ENCODE measurements at regions not wholly inside any gene's neighbourhood (a gene's known extent, or its start where the extent isn't known, plus 50 kb on each side); places are given as distances from the start of the nearest gene placed in this dataset.

DNA sequence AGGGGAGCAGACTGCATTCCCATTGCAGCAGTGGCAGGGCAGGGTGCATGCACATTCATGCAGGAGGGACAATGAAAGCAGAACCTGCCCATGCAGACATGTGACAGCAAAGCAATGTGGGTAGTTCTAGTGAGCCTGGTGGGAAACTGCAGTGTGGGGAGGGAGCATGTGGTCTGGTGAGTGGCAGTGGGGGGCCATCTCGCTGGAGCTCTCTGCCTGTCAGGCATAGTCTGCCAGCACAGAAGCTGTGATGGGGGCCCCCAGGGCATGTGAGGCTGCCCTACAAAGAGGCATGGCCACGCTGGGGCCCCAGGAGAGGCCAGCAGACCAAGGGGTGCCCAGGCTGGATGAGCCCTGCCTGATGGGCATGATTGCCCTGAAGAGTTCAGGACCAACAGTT is 579.7 kb downstream of the PTPRC start:
- TF ChIP-seq, protein P1, sequence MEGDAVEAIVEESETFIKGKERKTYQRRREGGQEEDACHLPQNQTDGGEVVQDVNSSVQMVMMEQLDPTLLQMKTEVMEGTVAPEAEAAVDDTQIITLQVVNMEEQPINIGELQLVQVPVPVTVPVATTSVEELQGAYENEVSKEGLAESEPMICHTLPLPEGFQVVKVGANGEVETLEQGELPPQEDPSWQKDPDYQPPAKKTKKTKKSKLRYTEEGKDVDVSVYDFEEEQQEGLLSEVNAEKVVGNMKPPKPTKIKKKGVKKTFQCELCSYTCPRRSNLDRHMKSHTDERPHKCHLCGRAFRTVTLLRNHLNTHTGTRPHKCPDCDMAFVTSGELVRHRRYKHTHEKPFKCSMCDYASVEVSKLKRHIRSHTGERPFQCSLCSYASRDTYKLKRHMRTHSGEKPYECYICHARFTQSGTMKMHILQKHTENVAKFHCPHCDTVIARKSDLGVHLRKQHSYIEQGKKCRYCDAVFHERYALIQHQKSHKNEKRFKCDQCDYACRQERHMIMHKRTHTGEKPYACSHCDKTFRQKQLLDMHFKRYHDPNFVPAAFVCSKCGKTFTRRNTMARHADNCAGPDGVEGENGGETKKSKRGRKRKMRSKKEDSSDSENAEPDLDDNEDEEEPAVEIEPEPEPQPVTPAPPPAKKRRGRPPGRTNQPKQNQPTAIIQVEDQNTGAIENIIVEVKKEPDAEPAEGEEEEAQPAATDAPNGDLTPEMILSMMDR (IDR thresholded peaks at IDR 0.05; ENCODE audit: borderline replicate concordance, extremely low read depth, low read length, poor library complexity, severe bottlenecking) = no peak
- no peak for TF ChIP-seq EZH2 (IDR thresholded peaks at IDR 0.05; ENCODE audit: borderline replicate concordance, low read depth, low read length, severe bottlenecking)

Data from DND-41 (cell line).